ENCODE measurements at regions not wholly inside any gene's neighbourhood (a gene's known extent, or its start where the extent isn't known, plus 50 kb on each side); places are given as distances from the start of the nearest gene placed in this dataset.

DNA sequence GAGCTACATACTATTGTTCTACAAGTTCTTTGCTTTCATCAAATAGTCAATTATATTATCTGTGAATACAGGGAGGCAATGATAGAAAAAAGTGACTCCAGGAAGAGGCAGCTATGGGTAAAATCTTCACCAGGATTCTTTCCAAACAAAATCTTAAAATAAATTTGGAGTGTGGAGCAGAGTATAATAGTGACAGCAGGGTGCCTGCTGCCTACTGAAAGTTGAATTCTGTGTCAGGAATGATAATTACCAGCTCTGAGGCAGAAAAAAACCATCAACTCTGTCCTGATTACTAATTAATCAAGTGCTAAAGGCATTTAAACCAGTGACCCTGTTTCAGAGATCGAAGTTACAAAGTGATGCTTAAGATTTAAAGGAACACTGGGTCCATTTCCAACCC is 148.0 kb downstream of the DIPK2A start:
- no peak for ATAC-seq
- 17 to 44% methylated on average over 1 of the region's 1 CpG for WGBS, 2 donors
- TF ChIP-seq, protein P1, sequence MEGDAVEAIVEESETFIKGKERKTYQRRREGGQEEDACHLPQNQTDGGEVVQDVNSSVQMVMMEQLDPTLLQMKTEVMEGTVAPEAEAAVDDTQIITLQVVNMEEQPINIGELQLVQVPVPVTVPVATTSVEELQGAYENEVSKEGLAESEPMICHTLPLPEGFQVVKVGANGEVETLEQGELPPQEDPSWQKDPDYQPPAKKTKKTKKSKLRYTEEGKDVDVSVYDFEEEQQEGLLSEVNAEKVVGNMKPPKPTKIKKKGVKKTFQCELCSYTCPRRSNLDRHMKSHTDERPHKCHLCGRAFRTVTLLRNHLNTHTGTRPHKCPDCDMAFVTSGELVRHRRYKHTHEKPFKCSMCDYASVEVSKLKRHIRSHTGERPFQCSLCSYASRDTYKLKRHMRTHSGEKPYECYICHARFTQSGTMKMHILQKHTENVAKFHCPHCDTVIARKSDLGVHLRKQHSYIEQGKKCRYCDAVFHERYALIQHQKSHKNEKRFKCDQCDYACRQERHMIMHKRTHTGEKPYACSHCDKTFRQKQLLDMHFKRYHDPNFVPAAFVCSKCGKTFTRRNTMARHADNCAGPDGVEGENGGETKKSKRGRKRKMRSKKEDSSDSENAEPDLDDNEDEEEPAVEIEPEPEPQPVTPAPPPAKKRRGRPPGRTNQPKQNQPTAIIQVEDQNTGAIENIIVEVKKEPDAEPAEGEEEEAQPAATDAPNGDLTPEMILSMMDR (IDR thresholded peaks at IDR 0.05): no peak
- no peak for TF ChIP-seq POLR2A (IDR thresholded peaks at IDR 0.05)
- intact Hi-C loops (cut with DNase I): no loop called here
- H3K27ac ChIP-seq: no peak overlapping the region
- no peaks in the 10 kb centered on the region for H3K9me3 ChIP-seq
- no peaks in the 10 kb centered on the region for H3K4me1 ChIP-seq
- H3K27me3 ChIP-seq: no peaks in the 10 kb centered on the region
- no peak overlapping the region for H3K4me3 ChIP-seq
- no peak for DNase-seq
- no peaks in the 10 kb centered on the region for H3K36me3 ChIP-seq (replicated peaks in 1 of 2; ENCODE audit: insufficient read depth in 1 of 2, low read depth in 2 of 2)

DNA sequence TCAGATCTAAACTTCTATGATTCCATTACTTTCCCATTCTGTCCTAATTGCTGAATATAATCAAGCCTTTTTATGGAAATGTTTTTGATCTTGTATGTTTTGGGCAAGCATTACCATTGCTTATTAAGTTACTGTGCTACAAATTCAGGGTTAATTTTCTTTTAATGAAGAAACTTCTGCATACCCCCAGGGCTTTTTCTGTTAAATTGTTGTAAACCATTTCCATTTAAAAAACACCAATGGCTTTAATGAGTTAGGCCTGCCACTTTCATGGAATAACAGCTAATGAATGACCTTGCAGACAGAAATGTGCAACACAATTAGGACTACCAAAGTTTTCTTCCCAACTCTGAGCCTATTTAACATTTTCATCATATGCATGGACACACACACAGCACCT is 150.0 kb downstream of the DIPK2A start:
- Histone ChIP-seq H3K4me1 (no peaks in the 10 kb centered on the region), H3K36me3 (replicated peaks in 1 of 2; ENCODE audit: insufficient read depth in 1 of 2, low read depth in 2 of 2) (no peaks in the 10 kb centered on the region), H3K9me3 (no peaks in the 10 kb centered on the region), H3K4me3 (no peak overlapping the region), H3K27ac (no peak overlapping the region), H3K27me3 (no peaks in the 10 kb centered on the region)
- TF ChIP-seq, protein P1 (IDR thresholded peaks at IDR 0.05): no peak
- no peak for TF ChIP-seq POLR2A (IDR thresholded peaks at IDR 0.05)
- no peak for ATAC-seq
- no peak for DNase-seq
- intact Hi-C loops (cut with DNase I): no loop called here

DNA sequence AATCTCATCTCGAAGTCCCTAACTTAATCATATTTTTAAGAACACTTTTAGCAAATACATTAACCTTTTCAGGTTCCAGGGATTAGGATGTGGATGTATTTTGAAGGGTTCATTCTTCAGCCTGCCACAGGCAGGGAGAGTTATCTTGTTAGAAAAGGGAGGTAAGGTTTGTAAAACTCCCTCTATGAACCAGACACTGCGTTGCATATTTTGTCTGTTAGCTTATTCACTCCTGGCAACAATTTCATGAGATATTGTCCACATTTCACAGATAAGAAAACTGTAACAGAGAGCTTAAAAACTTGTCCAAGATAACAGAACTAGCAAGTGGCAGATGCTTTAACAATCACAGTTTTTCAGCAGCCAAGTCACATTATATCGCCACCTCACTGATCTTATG is 155.4 kb downstream of the DIPK2A start:
- intact Hi-C loops (cut with DNase I): no loop called here
- H3K4me3 ChIP-seq: no peak overlapping the region
- H3K4me1 ChIP-seq: peaks cover 15% of the 10 kb centered on the region
- DNase-seq: no peak
- H3K9me3 ChIP-seq: no peaks in the 10 kb centered on the region
- no peaks in the 10 kb centered on the region for H3K27me3 ChIP-seq
- TF ChIP-seq, protein P1 (IDR thresholded peaks at IDR 0.05): no peak
- no peak for TF ChIP-seq POLR2A (IDR thresholded peaks at IDR 0.05)
- H3K36me3 ChIP-seq (replicated peaks in 1 of 2; ENCODE audit: insufficient read depth in 1 of 2, low read depth in 2 of 2): no peaks in the 10 kb centered on the region
- ATAC-seq: no peak
- 38 to 46% methylated on average over 3 of the region's 3 CpGs for WGBS, 2 donors
- no peak overlapping the region for H3K27ac ChIP-seq

DNA sequence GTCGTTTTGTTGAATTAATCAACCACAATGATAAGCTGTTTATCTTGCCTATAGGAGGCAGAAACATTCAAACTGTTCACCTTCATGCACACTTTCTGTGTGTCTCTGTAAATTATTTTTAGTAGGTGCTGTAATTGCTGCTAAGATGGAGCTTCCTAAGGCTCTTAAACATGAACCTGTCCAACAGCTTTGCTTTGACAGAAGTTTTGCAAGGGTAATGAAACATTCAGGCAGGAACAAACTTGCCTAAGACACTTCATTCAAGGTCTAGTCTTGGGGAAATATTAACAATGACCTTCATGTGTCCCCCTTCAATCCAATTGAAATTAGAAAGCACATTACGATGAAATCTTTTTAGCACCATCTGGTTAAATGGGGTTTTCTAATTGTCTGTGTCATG is 156.1 kb downstream of the DIPK2A start:
- TF ChIP-seq POLR2A (IDR thresholded peaks at IDR 0.05): no peak
- TF ChIP-seq, protein P1 (IDR thresholded peaks at IDR 0.05): no peak
- WGBS, 2 donors: 51 to 56% methylated on average over 2 of the region's 2 CpGs
- H3K4me1 ChIP-seq: peaks cover 15% of the 10 kb centered on the region
- H3K27ac ChIP-seq: no peak overlapping the region
- no peak overlapping the region for H3K4me3 ChIP-seq
- no peaks in the 10 kb centered on the region for H3K9me3 ChIP-seq
- no peaks in the 10 kb centered on the region for H3K36me3 ChIP-seq (replicated peaks in 1 of 2; ENCODE audit: insufficient read depth in 1 of 2, low read depth in 2 of 2)
- ATAC-seq (no peak), DNase-seq (no peak)
- intact Hi-C loops (cut with DNase I): no loop called here
- no peaks in the 10 kb centered on the region for H3K27me3 ChIP-seq

DNA sequence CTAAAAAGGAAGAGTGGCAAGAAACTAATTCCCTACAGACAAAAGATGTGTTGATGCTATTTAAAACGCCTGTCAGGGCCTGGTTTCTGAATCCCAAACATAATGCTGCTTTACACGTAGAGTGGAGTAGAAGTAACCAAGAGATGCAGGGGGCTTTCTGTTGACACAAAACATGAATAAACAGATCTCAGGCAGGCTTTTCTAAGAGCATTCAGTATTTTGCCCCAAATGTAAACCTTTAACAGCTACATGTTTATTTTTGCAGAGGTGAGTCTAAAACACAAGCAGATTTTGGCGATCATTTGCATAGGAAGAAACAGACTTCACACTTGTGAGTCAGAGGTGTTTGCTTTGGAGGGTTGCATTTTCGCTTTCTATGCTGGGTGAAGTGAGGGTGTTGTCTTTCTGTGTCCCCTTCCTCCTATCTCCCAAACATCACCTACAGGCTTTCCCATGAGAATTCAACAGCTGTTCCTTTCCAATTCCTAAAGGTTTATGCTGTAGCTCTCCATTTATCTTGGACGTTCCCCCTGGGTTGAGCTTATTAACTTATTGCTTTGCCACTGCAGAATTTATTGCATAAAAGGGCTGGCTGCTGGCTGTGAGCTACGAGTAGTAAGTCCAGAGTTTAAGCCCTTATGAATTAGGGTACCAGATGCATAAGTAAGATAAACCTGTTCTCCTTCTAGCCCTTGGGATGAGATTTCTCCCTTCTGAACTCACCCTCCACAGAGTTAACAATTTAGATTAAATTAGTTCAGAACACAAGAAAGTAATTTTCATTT is 156.7 kb downstream of the DIPK2A start:
- no peaks in the 10 kb centered on the region for H3K36me3 ChIP-seq (replicated peaks in 1 of 2; ENCODE audit: insufficient read depth in 1 of 2, low read depth in 2 of 2)
- intact Hi-C loops (cut with DNase I): no loop called here
- ATAC-seq: no peak
- WGBS, 2 donors: 54 to 60% methylated on average over 6 of the region's 6 CpGs
- no peak for DNase-seq
- no peaks in the 10 kb centered on the region for H3K27me3 ChIP-seq
- TF ChIP-seq, protein P1 (IDR thresholded peaks at IDR 0.05): no peak
- no peak for TF ChIP-seq POLR2A (IDR thresholded peaks at IDR 0.05)
- H3K27ac ChIP-seq: no peak overlapping the region
- H3K4me3 ChIP-seq: no peak overlapping the region
- peaks cover 15% of the 10 kb centered on the region for H3K4me1 ChIP-seq
- no peaks in the 10 kb centered on the region for H3K9me3 ChIP-seq

Measured in body of pancreas (tissue), 4 donors.